GM12873 (cell line): ENCODE measurements at regions not wholly inside any gene's neighbourhood (a gene's known extent, or its start where the extent isn't known, plus 50 kb on each side); places are given as distances from the start of the nearest gene placed in this dataset.

Experiments
- CTCF ChIP-seq: IDR thresholded peaks from 2 replicates; pipeline ENCODE4 v1.5.1; 2012; ENCODE audit warnings: low read depth, mild to moderate bottlenecking, moderate library complexity, low read length, control low read depth; ENCODE audit not compliant: insufficient read depth; ENCODE audit errors: missing control alignments

- TF ChIP-seq CTCF: no peak
These were observed 58.2 kb upstream of the MAML3 start for GRCh38 chr4:140212194-140212593.

- TF ChIP-seq CTCF: no peak
These were observed 57.7 kb upstream of the MAML3 start for GRCh38 chr4:140211693-140212092.

GRCh38 chr4:140211161-140211560, 57.2 kb upstream of the MAML3 start:
- TF ChIP-seq CTCF: no peak

GRCh38 chr4:140208921-140209320, 54.9 kb upstream of the MAML3 start:
- no peak for TF ChIP-seq CTCF
